GM12878 (cell line): ENCODE measurements at regions not wholly inside any gene's neighbourhood (a gene's known extent, or its start where the extent isn't known, plus 50 kb on each side); places are given as distances from the start of the nearest gene placed in this dataset.

ENCODE experiments used
- ATAC-seq: fragments of 200-7000 bp; cut with Tn5 transposase; 3 replicates; pipeline ENCODE4 v1.9.1; 2020; ENCODE audit warnings: mild to moderate bottlenecking, moderate library complexity
- BruUV-seq: library from RNA; stranded (reverse); fragments of 400-500 nt; replicated peaks from 2 replicates; lab custom pipeline; 2021; lab: Mats Ljungman, UMichigan
- CTCF ChIA-PET: fragments of 300-600 bp; sonication (Branson Sonifier 250); formaldehyde crosslinking; extraction: SDS; loops from one replicate; lab custom pipeline; 2021; ENCODE audit warnings: inconsistent platforms; lab: Yijun Ruan, JAX
- POLR2A ChIA-PET: fragments of 350-600 bp; formaldehyde crosslinking; extraction: SDS; loops from one replicate; lab custom pipeline; 2021; ENCODE audit warnings: inconsistent platforms; lab: Charles Lee
- RAD21 ChIA-PET: fragments of 300-600 bp; sonication (Branson Sonifier 250); formaldehyde crosslinking; loops from one replicate; lab custom pipeline; 2023; ENCODE audit warnings: antibody characterized with exemption; ENCODE audit not compliant: unreplicated experiment; lab: Charles Lee
- SMC1A ChIA-PET: fragments of 300-600 bp; sonication (Branson Sonifier 250); formaldehyde crosslinking; loops from one replicate; lab custom pipeline; 2023; ENCODE audit not compliant: unreplicated experiment, uncharacterized antibody; lab: Charles Lee
- DNase-seq: peaks from one replicate; pipeline ENCODE4 v3.0.0-alpha.2; 2011; ENCODE audit warnings: low read depth, low spot score
- FAIRE-seq: peaks from 3 replicates; lab custom pipeline; 2011; peaks lifted over from hg19 to GRCh38; lab: Jason Lieb, UNC
- H2AFZ ChIP-seq: 2 replicates; pipeline ENCODE4 v1.6.0; 2011; ENCODE audit warnings: low read depth, low read length, control low read depth; ENCODE audit not compliant: control insufficient read depth
- H3K27ac ChIP-seq: 2 replicates; pipeline ENCODE4 v1.5.1; 2011; ENCODE audit warnings: control low read depth; ENCODE audit not compliant: control insufficient read depth, insufficient read depth
- H3K27me3 ChIP-seq, 2 experiments: replicated peaks in 1 of 2; 2 replicates each; pipeline versions ENCODE4 v1.6.0 to v1.6.1; 2011; ENCODE audit warnings: low read length in 1 of 2; ENCODE audit not compliant: control insufficient read depth in 2 of 2, insufficient read depth in 2 of 2
- H3K36me3 ChIP-seq, 2 experiments: 2 replicates each; pipeline ENCODE4 v1.5.1; 2011; ENCODE audit warnings: low read length in 1 of 2; ENCODE audit not compliant: control insufficient read depth in 2 of 2, insufficient read depth in 2 of 2
- H3K4me1 ChIP-seq: 2 replicates; pipeline ENCODE4 v1.6.1; 2011; ENCODE audit warnings: mild to moderate bottlenecking, low read length, moderate library complexity, mixed read lengths; ENCODE audit not compliant: control insufficient read depth, insufficient read depth
- H3K4me2 ChIP-seq: 2 replicates; pipeline ENCODE4 v1.6.0; 2011; ENCODE audit warnings: control low read depth; ENCODE audit not compliant: control insufficient read depth, insufficient read depth
- H3K4me3 ChIP-seq: fragments of 200-600 bp; sonication (generic); 2 replicates; pipeline ENCODE4 v1.5.1; 2016
- H3K79me2 ChIP-seq: 2 replicates; pipeline ENCODE4 v1.6.0; 2011; ENCODE audit warnings: low read length; ENCODE audit not compliant: control insufficient read depth, insufficient read depth
- H3K9ac ChIP-seq: 2 replicates; pipeline ENCODE4 v1.8.0; 2011; ENCODE audit warnings: low read length, control low read depth, mixed read lengths; ENCODE audit not compliant: control insufficient read depth, insufficient read depth
- H3K9me3 ChIP-seq: replicated peaks from 3 replicates; pipeline ENCODE4 v1.5.1; 2011; ENCODE audit warnings: mild to moderate bottlenecking, low read length; ENCODE audit not compliant: control insufficient read depth, insufficient read depth
- H4K20me1 ChIP-seq: 2 replicates; pipeline ENCODE4 v1.6.0; 2011; ENCODE audit not compliant: control insufficient read depth, insufficient read depth
- BRCA1 ChIP-seq: IDR thresholded peaks from 2 replicates; pipeline ENCODE4 v1.6.1; 2011; ENCODE audit warnings: low read depth, low read length, improper control_type of control experiment
- CREM ChIP-seq: IDR thresholded peaks from 2 replicates; pipeline ENCODE4 v1.6.1; 2014; ENCODE audit warnings: antibody characterized with exemption, low read depth
- MEF2B ChIP-seq: fragments of 450-650 bp; IDR thresholded peaks from 2 replicates; pipeline ENCODE4 v1.6.1; 2018; ENCODE audit warnings: mild to moderate bottlenecking, moderate library complexity; ENCODE audit not compliant: partially characterized antibody, poor library complexity, severe bottlenecking
- SMAD5 ChIP-seq: IDR thresholded peaks from 2 replicates; pipeline ENCODE4 v1.6.1; 2016; ENCODE audit warnings: antibody characterized with exemption, low read depth
- SMARCA5 ChIP-seq: fragments of 450-650 bp; IDR thresholded peaks from 2 replicates; pipeline ENCODE4 v1.6.1; 2017; ENCODE audit warnings: mild to moderate bottlenecking
- SMC3 ChIP-seq: IDR thresholded peaks from 2 replicates; pipeline ENCODE4 v1.6.1; 2011; ENCODE audit warnings: low read length, improper control_type of control experiment, borderline replicate concordance
- ZNF622 ChIP-seq: fragments of 450-650 bp; IDR thresholded peaks from 2 replicates; pipeline ENCODE4 v1.6.1; 2017; ENCODE audit warnings: mild to moderate bottlenecking, inconsistent platforms
- ZSCAN29 ChIP-seq: fragments of 450-650 bp; IDR thresholded peaks from 2 replicates; pipeline ENCODE4 v1.6.1; 2017; ENCODE audit warnings: mild to moderate bottlenecking, moderate library complexity
- WGBS: methylation state at CpG from one replicate; pipeline ENCODE4 v1.1.6; 2016; ENCODE audit warnings: low lambda C conversion rate; ENCODE audit not compliant: insufficient replicate concordance, insufficient coverage; ENCODE audit errors: missing lambda C conversion rate; 5-methylcytosine and 5-hydroxymethylcytosine counted together
- in situ Hi-C: fragments of 300-500 bp; cut with MboI; formaldehyde crosslinking; loops from 9 replicates; pipeline ENCODE4 v1.14.3; 2018; ENCODE audit warnings: mixed read lengths
- intact Hi-C: fragments of 100-400 bp; cut with micrococcal nuclease; formaldehyde crosslinking; loops from one replicate; pipeline ENCODE4 v1.14.2; 2022; ENCODE audit not compliant: unreplicated experiment
- TF ChIP-seq, protein P1 (sequence below): fragments of 450-650 bp; IDR thresholded peaks from 2 replicates; pipeline ENCODE4 v1.6.1; 2018; ENCODE audit warnings: mild to moderate bottlenecking, low read depth, moderate library complexity; ENCODE audit not compliant: partially characterized antibody

DNA sequence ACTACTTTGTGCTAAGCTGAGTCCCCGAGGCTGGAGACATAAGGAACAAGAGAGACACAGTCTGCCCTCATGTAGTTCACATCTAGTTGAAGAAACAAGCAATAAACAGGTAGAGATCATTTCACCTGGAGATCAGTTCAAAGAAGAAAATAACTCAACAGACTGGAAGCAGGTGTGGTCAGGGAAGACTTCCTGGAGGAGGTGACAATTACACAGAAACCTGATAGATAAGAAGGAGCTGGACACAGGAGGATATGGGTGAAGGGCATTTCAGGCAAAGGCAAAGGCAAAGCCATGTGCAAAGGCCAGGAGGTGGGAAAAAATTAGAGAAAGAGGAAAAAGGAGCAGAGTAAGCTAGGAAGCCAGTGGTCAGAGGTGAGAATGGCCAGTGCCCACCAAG, 115.6 kb downstream of the MN1 start:
- intact Hi-C loops, result no loop called here
- ChIA-PET SMC1A (no interaction called here), RAD21 (no interaction called here), POLR2A (no interaction called here), CTCF (no interaction called here)
- Histone ChIP-seq H3K79me2 (no peaks in the 10 kb centered on the region), H3K9ac (no peak overlapping the region), H2AFZ (no peak overlapping the region), H3K4me3 (no peak overlapping the region), H3K9me3 (no peaks in the 10 kb centered on the region; the same call in 2 of the 3 replicates), H3K4me2 (no peak overlapping the region), H3K4me1 (no peaks in the 10 kb centered on the region), H4K20me1 (no peaks in the 10 kb centered on the region), H3K27me3 (no peaks in the 10 kb centered on the region), H3K27ac (no peak overlapping the region), H3K36me3 (no peaks in the 10 kb centered on the region)
- no TSS peak for BruUV-seq
- ATAC-seq, result no peak
- WGBS, result 0% methylated on average over 1 of the region's 1 CpG
- in situ Hi-C loops, result no loop called here
- no peak for FAIRE-seq
- no peak for DNase-seq
- TF ChIP-seq, protein P1, sequence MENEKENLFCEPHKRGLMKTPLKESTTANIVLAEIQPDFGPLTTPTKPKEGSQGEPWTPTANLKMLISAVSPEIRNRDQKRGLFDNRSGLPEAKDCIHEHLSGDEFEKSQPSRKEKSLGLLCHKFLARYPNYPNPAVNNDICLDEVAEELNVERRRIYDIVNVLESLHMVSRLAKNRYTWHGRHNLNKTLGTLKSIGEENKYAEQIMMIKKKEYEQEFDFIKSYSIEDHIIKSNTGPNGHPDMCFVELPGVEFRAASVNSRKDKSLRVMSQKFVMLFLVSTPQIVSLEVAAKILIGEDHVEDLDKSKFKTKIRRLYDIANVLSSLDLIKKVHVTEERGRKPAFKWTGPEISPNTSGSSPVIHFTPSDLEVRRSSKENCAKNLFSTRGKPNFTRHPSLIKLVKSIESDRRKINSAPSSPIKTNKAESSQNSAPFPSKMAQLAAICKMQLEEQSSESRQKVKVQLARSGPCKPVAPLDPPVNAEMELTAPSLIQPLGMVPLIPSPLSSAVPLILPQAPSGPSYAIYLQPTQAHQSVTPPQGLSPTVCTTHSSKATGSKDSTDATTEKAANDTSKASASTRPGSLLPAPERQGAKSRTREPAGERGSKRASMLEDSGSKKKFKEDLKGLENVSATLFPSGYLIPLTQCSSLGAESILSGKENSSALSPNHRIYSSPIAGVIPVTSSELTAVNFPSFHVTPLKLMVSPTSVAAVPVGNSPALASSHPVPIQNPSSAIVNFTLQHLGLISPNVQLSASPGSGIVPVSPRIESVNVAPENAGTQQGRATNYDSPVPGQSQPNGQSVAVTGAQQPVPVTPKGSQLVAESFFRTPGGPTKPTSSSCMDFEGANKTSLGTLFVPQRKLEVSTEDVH, result no peak
- no peak for TF ChIP-seq ZNF622
- no peak for TF ChIP-seq SMARCA5
- TF ChIP-seq SMC3, result no peak
- no peak for TF ChIP-seq ZSCAN29
- no peak for TF ChIP-seq MEF2B
- no peak for TF ChIP-seq SMAD5
- TF ChIP-seq CREM, result no peak
- no peak for TF ChIP-seq BRCA1
- TF ChIP-seq, all 136 proteins: peak for 0
